SU-DHL-6 (cell line): ENCODE measurements at regions not wholly inside any gene's neighbourhood (a gene's known extent, or its start where the extent isn't known, plus 50 kb on each side); places are given as distances from the start of the nearest gene placed in this dataset.
"Not testable (repeated sequence)": the region's sequence is repeated elsewhere in the genome, so short reads cannot be mapped to it uniquely, and the experiment has no call there.

Experiments
- H2AFZ ChIP-seq: fragments of 200-600 bp; sonication (generic); 2 replicates; pipeline ENCODE4 v1.6.1; 2014; ENCODE audit warnings: low read depth, mild to moderate bottlenecking, moderate library complexity, mixed read lengths, antibody characterized with exemption, low read length; ENCODE audit not compliant: severe bottlenecking
- H3F3A ChIP-seq: fragments of 200-600 bp; shearing (Covaris generic); 2 replicates; pipeline ENCODE4 v1.6.0; 2016; ENCODE audit warnings: antibody characterized with exemption, mild to moderate bottlenecking; ENCODE audit not compliant: insufficient read depth
- H3K27ac ChIP-seq: fragments of 200-600 bp; sonication (generic); 2 replicates; pipeline ENCODE4 v1.5.1; 2016; ENCODE audit warnings: low read depth, mild to moderate bottlenecking, low read length, moderate library complexity, mixed read lengths
- H3K27me3 ChIP-seq: fragments of 200-600 bp; sonication (generic), shearing (Covaris generic); 2 replicates; pipeline ENCODE4 v1.6.0; 2014; ENCODE audit warnings: mild to moderate bottlenecking, low read length
- H3K36me3 ChIP-seq: fragments of 200-600 bp; sonication (generic); 2 replicates; pipeline ENCODE4 v1.6.1; 2014; ENCODE audit warnings: mild to moderate bottlenecking, low read length, mixed read lengths
- H3K4me2 ChIP-seq: fragments of 300-600, 200-600 bp; shearing (Covaris generic), sonication (generic); 2 replicates; pipeline ENCODE4 v1.6.0; 2014; ENCODE audit warnings: low read length, low read depth, mild to moderate bottlenecking; ENCODE audit not compliant: poor library complexity, severe bottlenecking
- H3K4me3 ChIP-seq: fragments of 200-600 bp; sonication (generic); 2 replicates; pipeline ENCODE4 v1.5.1; 2014; ENCODE audit warnings: antibody characterized with exemption, low read length, mild to moderate bottlenecking, mixed read lengths; ENCODE audit not compliant: insufficient read depth, poor library complexity, severe bottlenecking
- H3K79me2 ChIP-seq: fragments of 200-600 bp; sonication (generic); 2 replicates; pipeline ENCODE4 v1.6.1; 2014; ENCODE audit warnings: mild to moderate bottlenecking, low read length, moderate library complexity; ENCODE audit not compliant: insufficient read depth
- H3K9ac ChIP-seq: fragments of 200-600 bp; sonication (generic); 2 replicates; pipeline ENCODE4 v1.7.0; 2014; ENCODE audit warnings: mild to moderate bottlenecking, low read length
- H3K9me2 ChIP-seq: fragments of 200-600 bp; sonication (generic); replicated peaks from 2 replicates; pipeline ENCODE4 v1.6.1; 2014; ENCODE audit warnings: low read length; ENCODE audit not compliant: insufficient read depth
- H3K9me3 ChIP-seq: fragments of 200-600 bp; sonication (generic); 2 replicates; pipeline ENCODE4 v1.6.1; 2014; ENCODE audit warnings: low read length, mixed read lengths; ENCODE audit not compliant: insufficient read depth
- H4K20me1 ChIP-seq: fragments of 200-600 bp; sonication (generic); 2 replicates; pipeline ENCODE4 v1.6.1; 2014; ENCODE audit warnings: low read depth, mild to moderate bottlenecking, antibody characterized with exemption, low read length, moderate library complexity, mixed read lengths

- H4K20me1 ChIP-seq, H3K36me3 ChIP-seq, H3K9me3 ChIP-seq, H3K4me2 ChIP-seq, H3K4me3 ChIP-seq, H3F3A ChIP-seq, H3K27ac ChIP-seq, H2AFZ ChIP-seq, H3K79me2 ChIP-seq, H3K9me2 ChIP-seq, H3K9ac ChIP-seq, H3K27me3 ChIP-seq: not testable (repeated sequence)
Measured at GRCh38 chr2:89202518-89202917, 511.0 kb downstream of the RPIA start.

- not testable (repeated sequence) for H3K9me3 ChIP-seq, H3K9ac ChIP-seq, H3K27me3 ChIP-seq, H2AFZ ChIP-seq, H3K79me2 ChIP-seq, H4K20me1 ChIP-seq, H3K9me2 ChIP-seq, H3K27ac ChIP-seq, H3K4me2 ChIP-seq, H3K36me3 ChIP-seq, H3F3A ChIP-seq, H3K4me3 ChIP-seq
Measured at GRCh38 chr2:89205153-89205552, 513.7 kb downstream of the RPIA start.

GRCh38 chr2:89208144-89208932 lies 516.9 kb downstream of the RPIA start:
- not testable (repeated sequence) for H3K36me3 ChIP-seq, H3K4me2 ChIP-seq, H3K9ac ChIP-seq, H4K20me1 ChIP-seq, H3K4me3 ChIP-seq, H3F3A ChIP-seq, H3K9me2 ChIP-seq, H2AFZ ChIP-seq, H3K27me3 ChIP-seq, H3K9me3 ChIP-seq, H3K79me2 ChIP-seq, H3K27ac ChIP-seq

GRCh38 chr2:89213151-89213550 lies 521.7 kb downstream of the RPIA start:
- not testable (repeated sequence) for H3K9me2 ChIP-seq, H4K20me1 ChIP-seq, H3K4me3 ChIP-seq, H3K9me3 ChIP-seq, H3K27ac ChIP-seq, H3F3A ChIP-seq, H3K79me2 ChIP-seq, H3K36me3 ChIP-seq, H3K9ac ChIP-seq, H3K4me2 ChIP-seq, H3K27me3 ChIP-seq, H2AFZ ChIP-seq

GRCh38 chr2:89213811-89214210 lies 522.3 kb downstream of the RPIA start:
- H3K4me3 ChIP-seq, H3K9me2 ChIP-seq, H2AFZ ChIP-seq, H3K36me3 ChIP-seq, H3K9ac ChIP-seq, H4K20me1 ChIP-seq, H3K4me2 ChIP-seq, H3K79me2 ChIP-seq, H3F3A ChIP-seq, H3K27ac ChIP-seq, H3K9me3 ChIP-seq, H3K27me3 ChIP-seq: not testable (repeated sequence)

- not testable (repeated sequence) for H3F3A ChIP-seq, H4K20me1 ChIP-seq, H3K79me2 ChIP-seq, H3K9ac ChIP-seq, H3K36me3 ChIP-seq, H3K27me3 ChIP-seq, H3K4me2 ChIP-seq, H2AFZ ChIP-seq, H3K4me3 ChIP-seq, H3K9me2 ChIP-seq, H3K27ac ChIP-seq, H3K9me3 ChIP-seq
Measured at GRCh38 chr2:89221474-89221873, 530.0 kb downstream of the RPIA start.

GRCh38 chr2:89222063-89222732 lies 530.7 kb downstream of the RPIA start:
- not testable (repeated sequence) for H3K27ac ChIP-seq, H2AFZ ChIP-seq, H3K27me3 ChIP-seq, H3K4me3 ChIP-seq, H3F3A ChIP-seq, H3K4me2 ChIP-seq, H3K36me3 ChIP-seq, H4K20me1 ChIP-seq, H3K9me3 ChIP-seq, H3K79me2 ChIP-seq, H3K9ac ChIP-seq, H3K9me2 ChIP-seq

GRCh38 chr2:89224803-89225202 lies 533.3 kb downstream of the RPIA start:
- H2AFZ ChIP-seq, H3K9ac ChIP-seq, H3K27me3 ChIP-seq, H3K4me2 ChIP-seq, H3K27ac ChIP-seq, H3K9me3 ChIP-seq, H4K20me1 ChIP-seq, H3K9me2 ChIP-seq, H3K4me3 ChIP-seq, H3K36me3 ChIP-seq, H3K79me2 ChIP-seq, H3F3A ChIP-seq: not testable (repeated sequence)
